Peyer's patch (tissue), 4 donors: ENCODE measurements at regions not wholly inside any gene's neighbourhood (a gene's known extent, or its start where the extent isn't known, plus 50 kb on each side); places are given as distances from the start of the nearest gene placed in this dataset.

Experiments used
- POLR2A ChIP-seq, 2 donors: fragments of 450-650 bp; IDR thresholded peaks; one replicate each; pipeline ENCODE4 v1.5.1; 2017; ENCODE audit warnings: antibody characterized with exemption in 2 of 2, mild to moderate bottlenecking in 2 of 2, moderate library complexity in 2 of 2
- TF ChIP-seq, protein P1 (sequence below), 6 experiments: fragments of 450-650 bp in 4 of 6; fragments of 200-600 bp in 2 of 6; sonication (generic) in 1 of 6; IDR thresholded peaks; one replicate each; pipeline ENCODE4 v1.5.1; 2017 to 2019; ENCODE audit warnings: antibody characterized with exemption in 6 of 6, mild to moderate bottlenecking in 3 of 6, moderate library complexity in 1 of 6

DNA sequence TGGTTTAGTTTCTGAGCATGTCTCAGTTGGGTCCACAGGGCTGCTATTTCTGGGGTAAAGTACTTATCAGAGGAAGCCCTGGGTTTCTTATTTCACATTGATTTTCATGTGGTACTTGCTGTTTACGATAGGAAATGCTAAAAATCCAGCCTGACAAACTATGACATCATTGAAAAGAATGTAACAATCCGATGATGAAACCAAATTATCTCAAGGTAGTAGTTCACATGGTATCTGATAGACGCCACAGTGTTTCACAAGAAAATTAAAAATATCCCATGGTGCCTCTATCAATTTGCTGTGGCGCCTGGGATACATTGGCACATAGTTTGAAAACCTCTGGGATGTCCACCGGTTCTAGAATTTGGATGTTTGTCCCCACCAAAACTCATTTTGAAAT, 418.9 kb upstream of the RPS6KA3 start:
- TF ChIP-seq, protein P1, sequence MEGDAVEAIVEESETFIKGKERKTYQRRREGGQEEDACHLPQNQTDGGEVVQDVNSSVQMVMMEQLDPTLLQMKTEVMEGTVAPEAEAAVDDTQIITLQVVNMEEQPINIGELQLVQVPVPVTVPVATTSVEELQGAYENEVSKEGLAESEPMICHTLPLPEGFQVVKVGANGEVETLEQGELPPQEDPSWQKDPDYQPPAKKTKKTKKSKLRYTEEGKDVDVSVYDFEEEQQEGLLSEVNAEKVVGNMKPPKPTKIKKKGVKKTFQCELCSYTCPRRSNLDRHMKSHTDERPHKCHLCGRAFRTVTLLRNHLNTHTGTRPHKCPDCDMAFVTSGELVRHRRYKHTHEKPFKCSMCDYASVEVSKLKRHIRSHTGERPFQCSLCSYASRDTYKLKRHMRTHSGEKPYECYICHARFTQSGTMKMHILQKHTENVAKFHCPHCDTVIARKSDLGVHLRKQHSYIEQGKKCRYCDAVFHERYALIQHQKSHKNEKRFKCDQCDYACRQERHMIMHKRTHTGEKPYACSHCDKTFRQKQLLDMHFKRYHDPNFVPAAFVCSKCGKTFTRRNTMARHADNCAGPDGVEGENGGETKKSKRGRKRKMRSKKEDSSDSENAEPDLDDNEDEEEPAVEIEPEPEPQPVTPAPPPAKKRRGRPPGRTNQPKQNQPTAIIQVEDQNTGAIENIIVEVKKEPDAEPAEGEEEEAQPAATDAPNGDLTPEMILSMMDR (IDR thresholded peaks at IDR 0.05): no peak
- no peak for TF ChIP-seq POLR2A (IDR thresholded peaks at IDR 0.05)
